Activated naive CD8-positive, alpha-beta T cell (primary cell): ENCODE measurements at regions not wholly inside any gene's neighbourhood (a gene's known extent, or its start where the extent isn't known, plus 50 kb on each side); places are given as distances from the start of the nearest gene placed in this dataset.
"Not testable (repeated sequence)": the region's sequence is repeated elsewhere in the genome, so short reads cannot be mapped to it uniquely, and the experiment has no call there.

Source experiments
- H3K27ac Mint-ChIP-seq: one replicate; pipeline ENCODE4 v1.8.0; 2021; ENCODE audit warnings: mixed read lengths
- H3K27me3 Mint-ChIP-seq: one replicate; pipeline ENCODE4 v1.8.0; 2021; ENCODE audit warnings: mixed read lengths
- H3K36me3 Mint-ChIP-seq: one replicate; pipeline ENCODE4 v1.8.0; 2021; ENCODE audit warnings: mixed read lengths
- H3K4me1 Mint-ChIP-seq: one replicate; pipeline ENCODE4 v1.8.0; 2021; ENCODE audit warnings: low read depth, mixed read lengths
- H3K4me3 Mint-ChIP-seq: one replicate; pipeline ENCODE4 v1.8.0; 2021; ENCODE audit warnings: mild to moderate bottlenecking, mixed read lengths
- H3K9me3 Mint-ChIP-seq: one replicate; pipeline ENCODE4 v1.8.0; 2021; ENCODE audit warnings: low read depth, mixed read lengths

GRCh38 chr5:108543486-108543885, 161.6 kb upstream of the FBXL17 start:
- Mint-ChIP-seq H3K27me3 (peaks cover 8% of the 10 kb centered on the region), H3K36me3 (no peaks in the 10 kb centered on the region), H3K4me1 (no peaks in the 10 kb centered on the region), H3K4me3 (no peak overlapping the region), H3K27ac (no peak overlapping the region), H3K9me3 (no peaks in the 10 kb centered on the region)

DNA sequence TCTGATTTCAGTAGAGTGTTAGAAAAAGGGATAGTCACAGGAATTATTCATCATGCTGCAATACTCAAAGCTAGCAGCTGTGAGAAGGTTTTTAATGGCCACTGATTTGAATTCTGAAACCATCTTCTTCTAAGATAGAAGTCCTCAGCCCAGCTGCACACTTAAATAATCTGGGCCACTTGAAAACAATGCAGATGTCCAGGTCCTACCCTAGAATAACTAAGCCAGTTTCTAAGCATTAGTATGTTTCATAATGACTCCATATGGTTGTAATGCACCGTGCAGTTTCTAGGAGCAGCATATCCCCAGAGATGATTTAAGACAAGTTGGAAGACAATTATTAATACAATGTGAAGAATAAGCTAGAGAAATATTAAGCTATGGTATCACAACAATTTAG, 159.9 kb upstream of the FBXL17 start:
- H3K27me3 Mint-ChIP-seq: peaks cover 7% of the 10 kb centered on the region
- no peaks in the 10 kb centered on the region for H3K9me3 Mint-ChIP-seq
- H3K4me1 Mint-ChIP-seq: no peaks in the 10 kb centered on the region
- no peak overlapping the region for H3K4me3 Mint-ChIP-seq
- H3K36me3 Mint-ChIP-seq: no peaks in the 10 kb centered on the region
- no peak overlapping the region for H3K27ac Mint-ChIP-seq

DNA sequence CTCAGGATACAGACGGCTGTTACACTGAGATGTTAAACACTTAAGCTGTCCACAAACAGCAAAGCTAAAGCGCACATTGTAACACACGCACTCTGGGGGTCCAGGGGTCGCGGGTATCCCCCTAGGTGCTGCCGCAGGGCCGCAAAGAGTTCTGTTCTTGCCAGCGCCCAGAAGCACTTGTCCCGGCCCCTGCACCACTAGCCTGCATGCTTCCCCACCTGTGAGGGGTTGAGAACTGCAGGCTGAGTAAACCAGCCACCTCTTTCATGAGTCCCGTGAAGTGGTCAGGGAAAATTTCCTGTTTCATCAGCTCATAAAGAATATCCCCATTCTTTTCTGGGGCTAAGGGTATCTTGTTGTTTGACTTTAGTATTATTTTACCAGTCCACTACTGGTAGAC, 154.4 kb upstream of the FBXL17 start:
- Mint-ChIP-seq H3K9me3 (no peaks in the 10 kb centered on the region), H3K4me3 (no peak overlapping the region), H3K27me3 (peaks cover 4% of the 10 kb centered on the region), H3K36me3 (no peaks in the 10 kb centered on the region), H3K27ac (no peak overlapping the region), H3K4me1 (no peaks in the 10 kb centered on the region)

DNA sequence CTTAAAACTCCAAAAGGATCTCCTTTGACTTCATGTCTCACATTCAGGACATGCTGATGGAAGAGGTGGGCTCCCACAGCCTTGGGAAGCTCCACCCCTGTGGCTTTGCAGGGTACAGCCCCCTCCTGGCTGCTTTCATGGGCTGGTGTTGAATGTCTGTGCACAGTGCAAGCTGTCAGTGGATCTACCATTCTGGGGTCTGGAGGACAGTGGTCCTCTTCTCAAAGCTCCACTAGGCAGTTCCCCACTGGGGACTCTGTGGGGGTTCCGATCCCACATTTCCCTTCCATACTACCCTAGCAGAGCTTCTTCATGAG, 150.2 kb upstream of the FBXL17 start:
- H3K4me3 Mint-ChIP-seq, H3K9me3 Mint-ChIP-seq, H3K27ac Mint-ChIP-seq, H3K4me1 Mint-ChIP-seq, H3K36me3 Mint-ChIP-seq, H3K27me3 Mint-ChIP-seq: not testable (repeated sequence)

DNA sequence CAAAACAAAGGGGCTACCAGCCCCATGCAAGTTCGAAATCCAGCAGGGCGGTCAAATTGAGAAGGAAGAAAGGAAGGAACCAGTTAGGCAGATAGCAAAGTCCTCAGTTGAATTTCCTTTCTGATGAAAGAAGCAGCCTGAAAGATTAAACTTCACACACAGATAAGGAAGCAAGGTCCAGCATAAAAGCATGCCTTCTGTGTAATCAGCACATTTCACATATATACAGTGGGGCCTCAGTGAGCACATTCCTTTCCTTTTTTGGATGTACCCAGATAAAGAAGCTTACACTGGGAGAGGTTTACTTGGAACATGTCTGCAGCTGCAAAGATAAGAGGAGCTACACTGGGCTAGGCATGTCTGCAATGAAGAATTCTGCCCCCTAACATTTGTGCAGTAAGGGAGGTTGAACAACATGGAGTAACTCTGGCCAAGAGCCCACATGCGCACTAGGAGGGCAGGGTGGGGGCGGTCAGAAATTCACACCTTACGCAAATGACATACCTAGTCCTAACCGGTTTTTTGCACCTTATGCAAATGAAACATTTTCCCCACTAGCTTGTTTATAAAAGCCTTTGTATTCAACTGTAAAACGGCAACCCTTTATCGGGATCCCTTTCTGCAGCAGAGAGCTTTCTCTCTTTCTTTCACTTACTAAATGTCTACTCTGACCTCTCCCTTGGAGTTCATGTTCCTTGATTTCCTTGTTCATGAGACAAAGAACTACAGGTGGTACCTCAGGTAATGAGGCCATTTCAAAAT, 149.7 kb upstream of the FBXL17 start:
- peaks cover 10% of the 10 kb centered on the region for H3K27me3 Mint-ChIP-seq
- H3K36me3 Mint-ChIP-seq: peaks cover 2% of the 10 kb centered on the region
- H3K27ac Mint-ChIP-seq: no peak overlapping the region
- no peaks in the 10 kb centered on the region for H3K4me1 Mint-ChIP-seq
- no peak overlapping the region for H3K4me3 Mint-ChIP-seq
- peaks cover 5% of the 10 kb centered on the region for H3K9me3 Mint-ChIP-seq

DNA sequence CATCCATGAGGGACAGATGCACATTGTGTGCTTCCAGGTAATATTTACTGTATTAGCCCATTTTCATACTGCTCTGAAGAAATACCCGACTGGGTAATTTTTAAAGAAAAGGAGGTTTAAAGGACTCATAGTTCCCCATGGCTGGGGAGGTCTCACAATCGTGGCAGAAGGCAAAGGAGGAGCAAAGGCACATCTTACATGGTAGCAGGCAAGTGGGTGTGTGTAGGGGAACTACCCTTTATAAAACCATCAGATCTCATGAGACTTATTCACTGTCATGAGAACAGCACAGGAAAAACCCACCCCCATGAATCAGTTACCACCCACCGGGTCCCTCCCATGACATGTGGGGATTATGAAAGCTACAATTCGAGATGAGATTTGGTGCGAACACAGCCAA, 148.8 kb upstream of the FBXL17 start:
- peaks cover 5% of the 10 kb centered on the region for H3K36me3 Mint-ChIP-seq
- H3K9me3 Mint-ChIP-seq: peaks cover 10% of the 10 kb centered on the region
- no peak overlapping the region for H3K4me3 Mint-ChIP-seq
- H3K4me1 Mint-ChIP-seq: no peaks in the 10 kb centered on the region
- H3K27ac Mint-ChIP-seq: no peak overlapping the region
- peaks cover 11% of the 10 kb centered on the region for H3K27me3 Mint-ChIP-seq

DNA sequence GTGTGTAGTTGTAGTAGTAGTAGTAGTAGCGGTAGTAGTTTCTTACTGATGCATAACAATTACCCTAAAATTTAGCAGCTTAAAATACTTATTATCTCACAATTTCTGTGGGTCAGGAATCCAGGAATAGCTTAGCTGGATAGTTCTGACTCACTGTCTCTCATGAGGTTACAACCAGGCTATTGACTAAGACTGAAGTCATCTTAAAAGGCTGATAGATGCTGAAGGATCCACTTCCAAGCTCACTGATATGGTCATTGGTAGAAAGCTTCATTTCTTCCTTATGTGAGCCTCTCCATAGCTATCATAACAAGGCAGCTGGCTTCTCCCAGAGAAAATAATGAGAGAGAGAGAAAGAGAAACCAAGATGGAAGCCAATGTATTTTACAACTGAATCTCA, 147.5 kb upstream of the FBXL17 start:
- Mint-ChIP-seq H3K4me1 (no peaks in the 10 kb centered on the region), H3K27me3 (peaks cover 11% of the 10 kb centered on the region), H3K36me3 (peaks cover 5% of the 10 kb centered on the region), H3K27ac (no peak overlapping the region), H3K9me3 (peaks cover 10% of the 10 kb centered on the region), H3K4me3 (no peak overlapping the region)

DNA sequence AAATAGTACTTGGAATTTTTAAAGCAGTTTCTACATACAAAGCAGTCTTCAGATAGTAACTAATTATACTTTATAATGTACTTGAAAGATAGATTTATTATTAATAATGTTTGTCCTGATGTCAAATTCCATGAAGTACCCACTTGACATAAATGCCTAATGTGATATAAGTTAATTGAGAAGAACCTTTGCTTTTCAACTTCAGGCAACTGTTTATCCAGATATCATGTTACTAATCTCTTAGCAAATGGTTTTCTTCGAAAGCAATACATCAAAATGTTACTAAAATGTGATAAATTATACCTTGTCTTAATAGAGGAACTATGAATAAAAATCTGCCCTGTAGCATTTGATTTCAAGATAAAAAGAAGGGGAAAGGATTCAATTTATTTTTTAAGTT, 146.8 kb upstream of the FBXL17 start:
- peaks cover 5% of the 10 kb centered on the region for H3K36me3 Mint-ChIP-seq
- peaks cover 10% of the 10 kb centered on the region for H3K9me3 Mint-ChIP-seq

GRCh38 chr5:108524564-108524963, 142.7 kb upstream of the FBXL17 start:
- H3K27ac Mint-ChIP-seq: no peak overlapping the region
- H3K4me1 Mint-ChIP-seq: no peaks in the 10 kb centered on the region
- H3K9me3 Mint-ChIP-seq: peaks cover 10% of the 10 kb centered on the region
- H3K36me3 Mint-ChIP-seq: peaks cover 5% of the 10 kb centered on the region
- H3K27me3 Mint-ChIP-seq: peaks cover 6% of the 10 kb centered on the region
- no peak overlapping the region for H3K4me3 Mint-ChIP-seq

More for the DNA sequence above, 146.8 kb upstream of the FBXL17 start:
- Mint-ChIP-seq H3K27ac (no peak overlapping the region), H3K27me3 (peaks cover 11% of the 10 kb centered on the region), H3K4me1 (no peaks in the 10 kb centered on the region), H3K4me3 (no peak overlapping the region)

- Mint-ChIP-seq H3K4me3 (no peak overlapping the region), H3K27ac (no peak overlapping the region), H3K9me3 (peaks cover 10% of the 10 kb centered on the region), H3K4me1 (no peaks in the 10 kb centered on the region), H3K36me3 (peaks cover 5% of the 10 kb centered on the region), H3K27me3 (peaks cover 5% of the 10 kb centered on the region)
Measured at GRCh38 chr5:108523360-108523759, 141.5 kb upstream of the FBXL17 start.

DNA sequence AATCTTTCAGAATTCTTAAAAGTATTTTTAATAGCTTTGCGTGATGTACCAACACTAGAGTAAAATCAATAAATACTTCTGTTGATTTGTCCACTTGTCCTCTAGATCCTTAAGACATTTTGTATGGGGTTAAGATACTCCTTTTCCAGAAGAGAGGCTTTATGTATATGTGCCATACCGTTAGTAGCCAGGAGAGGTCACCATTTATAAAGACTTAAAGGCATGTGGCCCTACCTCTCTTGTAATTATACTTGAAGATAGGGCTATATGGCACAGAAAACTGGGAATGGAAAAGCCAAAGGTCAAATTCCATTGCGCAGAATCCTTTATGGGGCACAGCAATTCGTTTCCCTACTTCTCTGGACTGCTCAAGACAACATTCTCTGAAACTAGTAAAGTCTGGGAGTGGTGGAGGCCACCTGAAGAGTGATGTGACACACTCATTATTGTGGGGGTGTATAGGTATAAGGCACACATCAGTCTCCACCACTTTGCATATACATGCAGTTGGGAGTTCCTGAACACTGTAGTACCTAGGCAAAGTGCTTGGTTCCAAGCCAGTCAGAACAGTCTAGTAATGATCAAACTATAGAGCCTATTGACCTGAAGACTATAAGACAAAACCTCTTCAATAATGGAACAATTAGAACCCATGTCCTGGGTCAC, 140.1 kb upstream of the FBXL17 start:
- H3K27ac Mint-ChIP-seq: no peak overlapping the region
- H3K27me3 Mint-ChIP-seq: peaks cover 7% of the 10 kb centered on the region
- no peaks in the 10 kb centered on the region for H3K4me1 Mint-ChIP-seq
- H3K4me3 Mint-ChIP-seq: no peak overlapping the region
- H3K9me3 Mint-ChIP-seq: peaks cover 8% of the 10 kb centered on the region
- peaks cover 3% of the 10 kb centered on the region for H3K36me3 Mint-ChIP-seq

GRCh38 chr5:108521011-108521700, 139.3 kb upstream of the FBXL17 start:
- H3K4me1 Mint-ChIP-seq: no peaks in the 10 kb centered on the region
- peaks cover 4% of the 10 kb centered on the region for H3K27me3 Mint-ChIP-seq
- H3K9me3 Mint-ChIP-seq: peaks cover 1% of the 10 kb centered on the region
- H3K4me3 Mint-ChIP-seq: no peak overlapping the region
- H3K27ac Mint-ChIP-seq: no peak overlapping the region
- H3K36me3 Mint-ChIP-seq: no peaks in the 10 kb centered on the region

- Mint-ChIP-seq H3K4me1 (no peaks in the 10 kb centered on the region), H3K36me3 (no peaks in the 10 kb centered on the region), H3K4me3 (no peak overlapping the region), H3K9me3 (no peaks in the 10 kb centered on the region), H3K27ac (no peak overlapping the region), H3K27me3 (peaks cover 12% of the 10 kb centered on the region)
Measured at GRCh38 chr5:108516785-108517184, 134.9 kb upstream of the FBXL17 start.

GRCh38 chr5:108515517-108516105, 133.7 kb upstream of the FBXL17 start:
- Mint-ChIP-seq H3K36me3 (no peaks in the 10 kb centered on the region), H3K27ac (no peak overlapping the region), H3K4me3 (no peak overlapping the region), H3K4me1 (no peaks in the 10 kb centered on the region), H3K27me3 (peaks cover 12% of the 10 kb centered on the region), H3K9me3 (no peaks in the 10 kb centered on the region)

DNA sequence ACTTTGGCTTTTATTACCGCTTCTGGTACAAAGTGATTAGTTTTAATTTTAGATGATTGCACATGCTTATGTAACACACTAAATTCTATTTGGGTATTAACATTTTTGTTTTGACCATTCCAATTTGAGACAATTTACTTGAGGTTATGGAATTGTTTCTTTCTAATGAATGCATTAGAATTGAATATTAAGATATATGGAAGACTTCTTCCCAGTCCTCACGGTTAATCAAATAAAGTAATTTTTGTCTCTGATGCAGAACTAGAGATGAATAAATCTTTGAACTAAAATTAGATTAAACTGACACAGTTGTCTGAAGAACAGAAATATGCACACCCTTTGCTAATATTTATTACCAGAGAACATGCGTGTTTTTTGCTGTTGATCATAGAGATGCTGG, 127.1 kb upstream of the FBXL17 start:
- Mint-ChIP-seq H3K27ac (no peak overlapping the region), H3K9me3 (no peaks in the 10 kb centered on the region), H3K4me3 (no peak overlapping the region), H3K36me3 (no peaks in the 10 kb centered on the region), H3K27me3 (peaks cover 10% of the 10 kb centered on the region), H3K4me1 (no peaks in the 10 kb centered on the region)
